CD4-positive, alpha-beta T cell (primary cell): ENCODE measurements at regions not wholly inside any gene's neighbourhood (a gene's known extent, or its start where the extent isn't known, plus 50 kb on each side); places are given as distances from the start of the nearest gene placed in this dataset.

Experiments
- ATAC-seq: fragments of 200-7000 bp; cut with Tn5 transposase; one replicate; pipeline ENCODE4 v1.10.0; 2022; ENCODE audit warnings: mild to moderate bottlenecking; ENCODE audit not compliant: poor library complexity
- CTCF ChIA-PET: fragments of 350-600 bp; sonication (Branson Sonifier 250); formaldehyde crosslinking; loops from one replicate; lab custom pipeline; 2021; ENCODE audit warnings: antibody characterized with exemption, inconsistent platforms; lab: Charles Lee
- POLR2A ChIA-PET: fragments of 350-600 bp; sonication (Branson Sonifier 250); formaldehyde crosslinking; loops from one replicate; lab custom pipeline; 2021; ENCODE audit warnings: antibody characterized with exemption, inconsistent platforms; lab: Charles Lee
- DNase-seq, 14 experiments: peaks; one replicate each; pipeline ENCODE4 v3.0.0-alpha.2; 2013 to 2020; ENCODE audit warnings: mixed read lengths in 2 of 14
- H3K27ac ChIP-seq, 2 donors: one replicate each; pipeline versions ENCODE4 v1.5.1 to v1.7.0; 2013; ENCODE audit warnings: low read length in 2 of 2, low read depth in 1 of 2, mild to moderate bottlenecking in 1 of 2
- H3K27me3 ChIP-seq, 2 experiments: 1 replicate in 1 of 2; 2 replicates in 1 of 2; pipeline versions ENCODE4 v1.6.1 to v1.7.0; 2013; ENCODE audit warnings: low read length in 2 of 2, control low read depth in 1 of 2, mild to moderate bottlenecking in 1 of 2, moderate library complexity in 1 of 2; ENCODE audit not compliant: insufficient read depth in 2 of 2, control insufficient read depth in 1 of 2
- H3K36me3 ChIP-seq: one replicate; pipeline ENCODE4 v1.6.1; 2013; ENCODE audit warnings: low read length, control low read depth; ENCODE audit not compliant: insufficient read depth
- H3K4me1 ChIP-seq: one replicate; pipeline ENCODE4 v1.6.1; 2013; ENCODE audit warnings: low read length, control low read depth; ENCODE audit not compliant: insufficient read depth
- H3K4me3 ChIP-seq: one replicate; pipeline ENCODE4 v1.5.1; 2013; ENCODE audit warnings: mild to moderate bottlenecking, low read length, moderate library complexity
- H3K9me3 ChIP-seq, 2 experiments: 1 replicate in 1 of 2; 2 replicates in 1 of 2; pipeline versions ENCODE4 v1.6.1 to v1.7.0; 2013; ENCODE audit warnings: low read length in 2 of 2, mild to moderate bottlenecking in 2 of 2, control low read depth in 1 of 2, moderate library complexity in 1 of 2; ENCODE audit not compliant: control insufficient read depth in 1 of 2, insufficient read depth in 1 of 2
- H3K27ac Mint-ChIP-seq: one replicate; pipeline ENCODE4 v1.8.0; 2020; ENCODE audit warnings: mixed read lengths
- H3K27me3 Mint-ChIP-seq: one replicate; pipeline ENCODE4 v1.8.0; 2021; ENCODE audit warnings: mixed read lengths
- H3K36me3 Mint-ChIP-seq: one replicate; pipeline ENCODE4 v1.8.0; 2021; ENCODE audit warnings: low read depth, mixed read lengths
- H3K4me1 Mint-ChIP-seq: one replicate; pipeline ENCODE4 v1.8.0; 2021; ENCODE audit warnings: low read depth, mixed read lengths
- H3K4me3 Mint-ChIP-seq: one replicate; pipeline ENCODE4 v1.8.0; 2020; ENCODE audit warnings: mild to moderate bottlenecking, mixed read lengths
- H3K9me3 Mint-ChIP-seq: one replicate; pipeline ENCODE4 v1.8.0; 2020; ENCODE audit warnings: mixed read lengths
- CTCF ChIP-seq: fragments of 200-600 bp; IDR thresholded peaks from one replicate; pipeline ENCODE4 v1.8.0; 2022; ENCODE audit warnings: antibody characterized with exemption, mild to moderate bottlenecking
- intact Hi-C, 2 experiments: fragments of 100-400 bp; cut with DNase I in 1 of 2; cut with micrococcal nuclease in 1 of 2; formaldehyde crosslinking; loops; one replicate each; pipeline versions ENCODE4 v1.15.1 to v1.9.0; 2023 to 2025; cut with DNase I, micrococcal nuclease

GRCh38 chr11:110908401-110909105, 196.3 kb upstream of the ARHGAP20 start:
- no peaks in the 10 kb centered on the region for H3K36me3 ChIP-seq
- no peak overlapping the region for H3K4me3 ChIP-seq
- ChIA-PET POLR2A (interaction anchor here (0.9 kb wide), 1 partner anchor 13 kb away, joined by 3 read pairs; no protein-coding TSS in a partner anchor), CTCF (interaction anchor here (1.0 to 1.3 kb wide), 2 partner anchors 10 to 14 kb away, joined by 3 to 4 read pairs; no protein-coding TSS in a partner anchor)
- no peak overlapping the region for H3K27ac ChIP-seq
- Mint-ChIP-seq H3K9me3 (peaks cover 4% of the 10 kb centered on the region), H3K4me1 (peaks cover 34% of the 10 kb centered on the region), H3K27ac (peak overlapping the region; percentile 64), H3K27me3 (no peaks in the 10 kb centered on the region), H3K36me3 (no peaks in the 10 kb centered on the region), H3K4me3 (no peak overlapping the region)
- no peaks in the 10 kb centered on the region for H3K9me3 ChIP-seq
- no peaks in the 10 kb centered on the region for H3K27me3 ChIP-seq
- ATAC-seq (no peak), DNase-seq (peak in 1 of 14 experiments; percentile 23)
- TF ChIP-seq CTCF: no peak
- intact Hi-C loops: no loop called here
- peaks cover 19% of the 10 kb centered on the region for H3K4me1 ChIP-seq

GRCh38 chr11:110907629-110908028, 195.4 kb upstream of the ARHGAP20 start:
- Histone ChIP-seq H3K4me3 (no peak overlapping the region), H3K36me3 (no peaks in the 10 kb centered on the region), H3K4me1 (peaks cover 19% of the 10 kb centered on the region), H3K9me3 (no peaks in the 10 kb centered on the region), H3K27ac (no peak overlapping the region), H3K27me3 (no peaks in the 10 kb centered on the region)
- Mint-ChIP-seq H3K4me1 (peaks cover 34% of the 10 kb centered on the region), H3K27ac (peak overlapping the region; percentile 64), H3K27me3 (no peaks in the 10 kb centered on the region), H3K9me3 (peaks cover 4% of the 10 kb centered on the region), H3K36me3 (no peaks in the 10 kb centered on the region), H3K4me3 (peak overlapping the region; percentile 26)
- CTCF ChIA-PET: interaction anchor here (1.0 kb wide), 1 partner anchor 11 kb away, joined by 4 read pairs; no protein-coding TSS in a partner anchor
- intact Hi-C loops: no loop called here
- ATAC-seq: peak; percentile 63
- no peak for TF ChIP-seq CTCF
- DNase-seq: peak in 3 of 14 experiments; percentile 40 to 66 (median 42)
- POLR2A ChIA-PET: no interaction called here

GRCh38 chr11:110903830-110904229, 191.6 kb upstream of the ARHGAP20 start:
- peaks cover 17% of the 10 kb centered on the region for H3K4me1 ChIP-seq
- no peaks in the 10 kb centered on the region for H3K27me3 ChIP-seq
- no peaks in the 10 kb centered on the region for H3K9me3 ChIP-seq
- H3K4me1 Mint-ChIP-seq: peaks cover 24% of the 10 kb centered on the region
- no peak overlapping the region for H3K27ac ChIP-seq
- ATAC-seq: no peak
- H3K36me3 Mint-ChIP-seq: no peaks in the 10 kb centered on the region
- peaks cover 4% of the 10 kb centered on the region for H3K9me3 Mint-ChIP-seq
- ChIA-PET CTCF (no interaction called here), POLR2A (no interaction called here)
- H3K36me3 ChIP-seq: no peaks in the 10 kb centered on the region
- no peaks in the 10 kb centered on the region for H3K27me3 Mint-ChIP-seq
- intact Hi-C loops: no loop called here
- TF ChIP-seq CTCF: no peak
- no peak overlapping the region for H3K4me3 Mint-ChIP-seq
- H3K4me3 ChIP-seq: no peak overlapping the region
- DNase-seq: no peak
- H3K27ac Mint-ChIP-seq: no peak overlapping the region
